ENCODE measurements at regions not wholly inside any gene's neighbourhood (a gene's known extent, or its start where the extent isn't known, plus 50 kb on each side); places are given as distances from the start of the nearest gene placed in this dataset.

- H3K4me3 ChIP-seq (replicated peaks in 1 of 3; ENCODE audit: insufficient read depth in 1 of 3, low read depth in 1 of 3, low read length in 3 of 3), result no peak overlapping the region
- no TSS peak for BruUV-seq (replicated peaks)
- intact Hi-C loops (cut with micrococcal nuclease), result loop anchor here (1.0 to 5.0 kb wide), 4 partner anchors 101 to 794 kb away; no protein-coding TSS in a partner anchor
- no peaks in the 10 kb centered on the region for H3K79me2 ChIP-seq (ENCODE audit: control insufficient read depth, insufficient read depth, low read length)
- DNase-seq (ENCODE audit: low read depth, low spot score), result peak; percentile 34
- H3K9me1 ChIP-seq (replicated peaks; ENCODE audit: control insufficient read depth, extremely low read depth, insufficient read depth, low read length), result no peaks in the 10 kb centered on the region
- ChIA-PET POLR2A (no interaction called here), CTCF (interaction anchor here (0.6 to 2.4 kb wide), 6 partner anchors 99 to 794 kb away, joined by 3 to 17 read pairs (median 4); no protein-coding TSS in a partner anchor)
- TF ChIP-seq CTCF (IDR thresholded peaks at IDR 0.05; ENCODE audit: extremely low read depth in 1 of 2, insufficient read depth in 1 of 2, low read depth in 1 of 2, low read length in 2 of 2), result peak; percentile 42 to 54
- no peak for TF ChIP-seq JUN (IDR thresholded peaks at IDR 0.05; ENCODE audit: borderline replicate concordance, insufficient read depth, insufficient read length, low read depth)
- H4K20me1 ChIP-seq (replicated peaks; ENCODE audit: control insufficient read depth, extremely low read depth, insufficient read depth, low read length), result no peaks in the 10 kb centered on the region
- H3K4me2 ChIP-seq (ENCODE audit: insufficient read depth, low read length), result no peak overlapping the region
- no peak for FAIRE-seq
- H3K27me3 ChIP-seq (ENCODE audit: control insufficient read depth in 2 of 2, insufficient read depth in 2 of 2, low read length in 2 of 2), result peaks cover 0 to 3% of the 10 kb centered on the region in 2 experiments
- H3K36me3 ChIP-seq (ENCODE audit: control insufficient read depth in 2 of 2, extremely low read depth in 1 of 2, insufficient read depth in 2 of 2, low read length in 2 of 2), result no peaks in the 10 kb centered on the region
- H2AFZ ChIP-seq (ENCODE audit: low read depth, low read length), result no peak overlapping the region
- H3K9me3 ChIP-seq (replicated peaks; ENCODE audit: control insufficient read depth, insufficient read depth, low read length), result no peaks in the 10 kb centered on the region
- no peak overlapping the region for H3K27ac ChIP-seq (ENCODE audit: insufficient read depth, low read depth, low read length)
- H3K9ac ChIP-seq (replicated peaks; ENCODE audit: extremely low read depth, insufficient read depth, low read length), result no peak overlapping the region
- no peaks in the 10 kb centered on the region for H3K4me1 ChIP-seq (ENCODE audit: control insufficient read depth, extremely low read depth, insufficient read depth, low read length)
- dilution Hi-C loops (cut with MboI; ENCODE audit: extremely low pct_ligation_motif_present, low sequenced_read_pairs), result no loop called here
These were observed 338.2 kb upstream of the TLE4 start for GRCh38 chr9:79233542-79233941.

GRCh38 chr9:79236466-79236865 is 335.3 kb upstream of the TLE4 start:
- intact Hi-C loops (cut with micrococcal nuclease), result no loop called here
- H3K36me3 ChIP-seq (ENCODE audit: control insufficient read depth in 2 of 2, extremely low read depth in 1 of 2, insufficient read depth in 2 of 2, low read length in 2 of 2), result no peaks in the 10 kb centered on the region
- no peak overlapping the region for H3K4me2 ChIP-seq (ENCODE audit: insufficient read depth, low read length)
- TF ChIP-seq CTCF (IDR thresholded peaks at IDR 0.05; ENCODE audit: extremely low read depth in 1 of 2, insufficient read depth in 1 of 2, low read depth in 1 of 2, low read length in 2 of 2) (no peak), POLR2AphosphoS5 (IDR thresholded peaks at IDR 0.05; ENCODE audit: insufficient read depth, low read depth, low read length) (no peak), GATA2 (IDR thresholded peaks at IDR 0.05; ENCODE audit: insufficient read depth, insufficient read length, low read depth, low read length) (no peak), EZH2 (IDR thresholded peaks at IDR 0.05; ENCODE audit: borderline replicate concordance, low read depth, low read length, severe bottlenecking) (no peak), MYC (IDR thresholded peaks at IDR 0.05; ENCODE audit: low read depth, low read length) (no peak), POLR2A (IDR thresholded peaks at IDR 0.05; ENCODE audit: low read depth, low read length) (no peak), JUN (IDR thresholded peaks at IDR 0.05; ENCODE audit: borderline replicate concordance, insufficient read depth, insufficient read length, low read depth) (no peak), FOS (IDR thresholded peaks at IDR 0.05; ENCODE audit: borderline replicate concordance, insufficient read depth, low read length) (no peak)
- TF ChIP-seq, protein P1, sequence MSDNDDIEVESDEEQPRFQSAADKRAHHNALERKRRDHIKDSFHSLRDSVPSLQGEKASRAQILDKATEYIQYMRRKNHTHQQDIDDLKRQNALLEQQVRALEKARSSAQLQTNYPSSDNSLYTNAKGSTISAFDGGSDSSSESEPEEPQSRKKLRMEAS (IDR thresholded peaks at IDR 0.05; ENCODE audit: insufficient read depth, insufficient read length), result no peak
- no TSS peak for BruUV-seq (replicated peaks)
- no peaks in the 10 kb centered on the region for H4K20me1 ChIP-seq (replicated peaks; ENCODE audit: control insufficient read depth, extremely low read depth, insufficient read depth, low read length)
- ChIA-PET CTCF (interaction anchor here (1.5 to 1.6 kb wide), 2 partner anchors 19 to 634 kb away, joined by 4 to 6 read pairs; no protein-coding TSS in a partner anchor), POLR2A (no interaction called here)
- H3K4me1 ChIP-seq (ENCODE audit: control insufficient read depth, extremely low read depth, insufficient read depth, low read length), result no peaks in the 10 kb centered on the region
- H3K27me3 ChIP-seq (ENCODE audit: control insufficient read depth in 2 of 2, insufficient read depth in 2 of 2, low read length in 2 of 2), result peaks cover 0 to 3% of the 10 kb centered on the region in 2 experiments
- no peak overlapping the region for H3K4me3 ChIP-seq (replicated peaks in 1 of 3; ENCODE audit: insufficient read depth in 1 of 3, low read depth in 1 of 3, low read length in 3 of 3)
- H3K9me3 ChIP-seq (replicated peaks; ENCODE audit: control insufficient read depth, insufficient read depth, low read length), result no peaks in the 10 kb centered on the region
- no peak for FAIRE-seq
- no peak overlapping the region for H2AFZ ChIP-seq (ENCODE audit: low read depth, low read length)
- dilution Hi-C loops (cut with MboI; ENCODE audit: extremely low pct_ligation_motif_present, low sequenced_read_pairs), result no loop called here
- DNase-seq (ENCODE audit: low read depth, low spot score), result no peak
- H3K27ac ChIP-seq (ENCODE audit: insufficient read depth, low read depth, low read length), result no peak overlapping the region
- no peaks in the 10 kb centered on the region for H3K79me2 ChIP-seq (ENCODE audit: control insufficient read depth, insufficient read depth, low read length)
- no peaks in the 10 kb centered on the region for H3K9me1 ChIP-seq (replicated peaks; ENCODE audit: control insufficient read depth, extremely low read depth, insufficient read depth, low read length)
- no peak overlapping the region for H3K9ac ChIP-seq (replicated peaks; ENCODE audit: extremely low read depth, insufficient read depth, low read length)
